ENCODE measurements at regions not wholly inside any gene's neighbourhood (a gene's known extent, or its start where the extent isn't known, plus 50 kb on each side); places are given as distances from the start of the nearest gene placed in this dataset.
A peak's percentile ranks its signal among the peaks of the same experiment; 100 is the strongest.

- Mint-ChIP-seq H3K36me3 (ENCODE audit: insufficient read depth, unreplicated experiment) (no peaks in the 10 kb centered on the region), H3K4me3 (ENCODE audit: unreplicated experiment) (no peak overlapping the region), H3K27ac (ENCODE audit: unreplicated experiment) (no peak overlapping the region), H3K9me3 (ENCODE audit: unreplicated experiment) (no peaks in the 10 kb centered on the region), H3K4me1 (ENCODE audit: low read depth, unreplicated experiment) (no peaks in the 10 kb centered on the region), H3K27me3 (ENCODE audit: insufficient read depth, unreplicated experiment) (no peaks in the 10 kb centered on the region)
- Histone ChIP-seq H3K4me3 (ENCODE audit: low read depth, low read length) (no peak overlapping the region), H3K4me1 (no peaks in the 10 kb centered on the region), H3K27me3 (replicated peaks; ENCODE audit: control insufficient read depth, insufficient read depth, low read length) (no peaks in the 10 kb centered on the region), H3K9me3 (no peaks in the 10 kb centered on the region), H3K36me3 (ENCODE audit: control insufficient read depth, insufficient read depth, low read length) (no peaks in the 10 kb centered on the region)
- no peak for DNase-seq
- POLR2A ChIA-PET, result no interaction called here
- no peak for TF ChIP-seq CTCF (IDR thresholded peaks at IDR 0.05; ENCODE audit: insufficient read depth in 1 of 2, low read depth in 1 of 2, low read length in 1 of 2, severe bottlenecking in 1 of 2, unreplicated experiment in 1 of 2)
- CTCF ChIA-PET, result no interaction called here
- no TSS peak for BruUV-seq (replicated peaks)
- intact Hi-C loops (cut with micrococcal nuclease; ENCODE audit: unreplicated experiment), result loop anchor here (5.0 kb wide), 1 partner anchor 329 kb away; no protein-coding TSS in a partner anchor
Measured at GRCh38 chr9:18141681-18142080, 332.3 kb upstream of the ADAMTSL1 start.

- Histone ChIP-seq H3K9me3 (no peaks in the 10 kb centered on the region), H3K4me3 (ENCODE audit: low read depth, low read length) (no peak overlapping the region), H3K4me1 (no peaks in the 10 kb centered on the region), H3K27me3 (replicated peaks; ENCODE audit: control insufficient read depth, insufficient read depth, low read length) (no peaks in the 10 kb centered on the region), H3K36me3 (ENCODE audit: control insufficient read depth, insufficient read depth, low read length) (no peaks in the 10 kb centered on the region)
- Mint-ChIP-seq H3K27me3 (ENCODE audit: insufficient read depth, unreplicated experiment) (no peaks in the 10 kb centered on the region), H3K27ac (ENCODE audit: unreplicated experiment) (no peak overlapping the region), H3K9me3 (ENCODE audit: unreplicated experiment) (no peaks in the 10 kb centered on the region), H3K36me3 (ENCODE audit: insufficient read depth, unreplicated experiment) (no peaks in the 10 kb centered on the region), H3K4me1 (ENCODE audit: low read depth, unreplicated experiment) (no peaks in the 10 kb centered on the region), H3K4me3 (ENCODE audit: unreplicated experiment) (no peak overlapping the region)
- no TSS peak for BruUV-seq (replicated peaks)
- ChIA-PET POLR2A (no interaction called here), CTCF (interaction anchor here (1.0 to 1.6 kb wide), 4 partner anchors 65 to 332 kb away, joined by 3 to 11 read pairs (median 4); no protein-coding TSS in a partner anchor)
- intact Hi-C loops (cut with micrococcal nuclease; ENCODE audit: unreplicated experiment), result loop anchor here (1.0 to 5.0 kb wide), 2 partner anchors 126 to 331 kb away; no protein-coding TSS in a partner anchor
- peak in 1 of 2 experiments; percentile 16 for TF ChIP-seq CTCF (IDR thresholded peaks at IDR 0.05; ENCODE audit: insufficient read depth in 1 of 2, low read depth in 1 of 2, low read length in 1 of 2, severe bottlenecking in 1 of 2, unreplicated experiment in 1 of 2)
- peak in 1 of 2 experiments; percentile 11 for DNase-seq
Measured at GRCh38 chr9:18143073-18143745, 330.7 kb upstream of the ADAMTSL1 start.

- DNase-seq, result no peak
- Mint-ChIP-seq H3K27me3 (ENCODE audit: insufficient read depth, unreplicated experiment) (no peaks in the 10 kb centered on the region), H3K36me3 (ENCODE audit: insufficient read depth, unreplicated experiment) (no peaks in the 10 kb centered on the region), H3K9me3 (ENCODE audit: unreplicated experiment) (no peaks in the 10 kb centered on the region), H3K27ac (ENCODE audit: unreplicated experiment) (no peak overlapping the region), H3K4me1 (ENCODE audit: low read depth, unreplicated experiment) (no peaks in the 10 kb centered on the region), H3K4me3 (ENCODE audit: unreplicated experiment) (no peak overlapping the region)
- POLR2A ChIA-PET, result no interaction called here
- no peak overlapping the region for H3K4me3 ChIP-seq (ENCODE audit: low read depth, low read length)
- CTCF ChIA-PET, result no interaction called here
- intact Hi-C loops (cut with micrococcal nuclease; ENCODE audit: unreplicated experiment), result no loop called here
- no peaks in the 10 kb centered on the region for H3K4me1 ChIP-seq
- no peaks in the 10 kb centered on the region for H3K9me3 ChIP-seq
- no peak for TF ChIP-seq CTCF (IDR thresholded peaks at IDR 0.05; ENCODE audit: insufficient read depth in 1 of 2, low read depth in 1 of 2, low read length in 1 of 2, severe bottlenecking in 1 of 2, unreplicated experiment in 1 of 2)
- no TSS peak for BruUV-seq (replicated peaks)
- no peaks in the 10 kb centered on the region for H3K36me3 ChIP-seq (ENCODE audit: control insufficient read depth, insufficient read depth, low read length)
- no peaks in the 10 kb centered on the region for H3K27me3 ChIP-seq (replicated peaks; ENCODE audit: control insufficient read depth, insufficient read depth, low read length)
Measured at GRCh38 chr9:18146329-18146728, 327.6 kb upstream of the ADAMTSL1 start.
